GM23338 (cell line): ENCODE measurements at regions not wholly inside any gene's neighbourhood (a gene's known extent, or its start where the extent isn't known, plus 50 kb on each side); places are given as distances from the start of the nearest gene placed in this dataset.

Source experiments
- ATAC-seq: fragments of 200-7000 bp; cut with Tn5 transposase; 3 replicates; pipeline ENCODE4 v1.9.1; 2020
- DNase-seq: peaks from one replicate; pipeline ENCODE4 v3.0.0-alpha.2; 2015; ENCODE audit warnings: low spot score
- H2AFZ ChIP-seq: fragments of 200-600 bp; sonication (generic); 2 replicates; pipeline ENCODE4 v1.8.0; 2016; ENCODE audit warnings: antibody characterized with exemption, mild to moderate bottlenecking, moderate library complexity
- H3F3A ChIP-seq: fragments of 200-600 bp; sonication (generic); replicated peaks from 2 replicates; pipeline ENCODE4 v1.8.0; 2017; ENCODE audit warnings: antibody characterized with exemption, mixed run types, low read depth
- H3K27ac ChIP-seq: fragments of 200-600 bp; sonication (generic); 2 replicates; pipeline ENCODE4 v1.6.1; 2016; ENCODE audit warnings: low read depth
- H3K27me3 ChIP-seq: fragments of 200-600 bp; sonication (generic); 2 replicates; pipeline ENCODE4 v1.8.0; 2016; ENCODE audit warnings: mild to moderate bottlenecking, mixed run types, moderate library complexity; ENCODE audit not compliant: insufficient read depth
- H3K36me3 ChIP-seq: fragments of 200-600 bp; sonication (generic); 2 replicates; pipeline ENCODE4 v1.8.0; 2016; ENCODE audit warnings: mild to moderate bottlenecking; ENCODE audit not compliant: insufficient read depth
- H3K4me1 ChIP-seq: fragments of 200-600 bp; sonication (generic); 2 replicates; pipeline ENCODE4 v1.8.0; 2016; ENCODE audit warnings: mild to moderate bottlenecking, moderate library complexity; ENCODE audit not compliant: insufficient read depth
- H3K4me2 ChIP-seq: fragments of 200-600 bp; sonication (generic); 2 replicates; pipeline ENCODE4 v1.7.1; 2017; ENCODE audit warnings: mixed run types
- H3K4me3 ChIP-seq: fragments of 200-600 bp; sonication (generic); 2 replicates; pipeline ENCODE4 v1.6.1; 2016; ENCODE audit warnings: mixed run types
- H3K79me2 ChIP-seq: fragments of 200-600 bp; sonication (generic); replicated peaks from 2 replicates; pipeline ENCODE4 v1.8.0; 2017; ENCODE audit warnings: mild to moderate bottlenecking; ENCODE audit not compliant: insufficient read depth
- H3K9me2 ChIP-seq: fragments of 200-600 bp; sonication (generic); 2 replicates; pipeline ENCODE4 v1.8.0; 2017; ENCODE audit not compliant: insufficient read depth
- H4K20me1 ChIP-seq: fragments of 200-600 bp; sonication (generic); replicated peaks from 2 replicates; pipeline ENCODE4 v1.8.0; 2017; ENCODE audit warnings: mild to moderate bottlenecking; ENCODE audit not compliant: insufficient read depth
- H3K27ac Mint-ChIP-seq: 2 replicates; pipeline ENCODE4 v1.8.0; 2020; ENCODE audit warnings: inconsistent platforms, mild to moderate bottlenecking, moderate library complexity, mixed read lengths
- H3K27me3 Mint-ChIP-seq: 3 replicates; pipeline ENCODE4 v1.8.0; 2022; ENCODE audit warnings: low read depth, mild to moderate bottlenecking, moderate library complexity, mixed read lengths, inconsistent platforms; ENCODE audit not compliant: insufficient read depth, poor library complexity
- H3K36me3 Mint-ChIP-seq: 3 replicates; pipeline ENCODE4 v1.8.0; 2021; ENCODE audit warnings: low read depth, mild to moderate bottlenecking, inconsistent platforms, moderate library complexity, mixed read lengths
- H3K4me1 Mint-ChIP-seq: 3 replicates; pipeline ENCODE4 v1.8.0; 2020; ENCODE audit warnings: mild to moderate bottlenecking, inconsistent platforms, mixed read lengths
- H3K4me3 Mint-ChIP-seq: 3 replicates; pipeline ENCODE4 v1.8.0; 2021; ENCODE audit warnings: moderate library complexity, mild to moderate bottlenecking, inconsistent platforms, mixed read lengths
- H3K9me3 Mint-ChIP-seq: 3 replicates; pipeline ENCODE4 v1.8.0; 2020; ENCODE audit warnings: moderate library complexity, mild to moderate bottlenecking, inconsistent platforms, mixed read lengths
- EZH2 ChIP-seq: fragments of 200-600 bp; sonication (generic); IDR thresholded peaks from one replicate; pipeline ENCODE4 v1.8.0; 2017; ENCODE audit warnings: antibody characterized with exemption, mild to moderate bottlenecking, low read depth; ENCODE audit not compliant: unreplicated experiment
- EZH2phosphoT487 ChIP-seq: fragments of 200-600 bp; sonication (generic); IDR thresholded peaks from one replicate; pipeline ENCODE4 v1.8.1; 2018; ENCODE audit warnings: antibody characterized with exemption; ENCODE audit not compliant: unreplicated experiment
- JUNB ChIP-seq: IDR thresholded peaks from one replicate; pipeline ENCODE4 v1.6.1; 2016; ENCODE audit warnings: antibody characterized with exemption; ENCODE audit not compliant: unreplicated experiment
- STAT1 ChIP-seq: IDR thresholded peaks from one replicate; pipeline ENCODE4 v1.6.1; 2016; ENCODE audit warnings: antibody characterized with exemption; ENCODE audit not compliant: unreplicated experiment
- ZNF114 ChIP-seq: fragments of 250-450 bp; sonication (Bioruptor Pico); IDR thresholded peaks from 2 replicates; pipeline ENCODE4 v1.5.0; 2020; ENCODE audit warnings: mild to moderate bottlenecking, moderate library complexity
- ZNF331 ChIP-seq: fragments of 250-450 bp; sonication (Bioruptor Pico); IDR thresholded peaks from 2 replicates; pipeline ENCODE4 v1.5.0; 2020; ENCODE audit warnings: low read depth, mild to moderate bottlenecking, moderate library complexity
- TF ChIP-seq, protein P1 (sequence below), 2 experiments: fragments of 200-600 bp in 1 of 2; sonication (generic) in 1 of 2; conservative IDR thresholded peaks; 2 replicates each; pipeline versions ENCODE4 v1.5.1 to v1.6.1; 2016 to 2017; ENCODE audit warnings: antibody characterized with exemption in 2 of 2, low read depth in 2 of 2, mild to moderate bottlenecking in 2 of 2, moderate library complexity in 1 of 2
- TF ChIP-seq, protein P2 (sequence below): IDR thresholded peaks from one replicate; pipeline ENCODE4 v1.6.1; 2018; ENCODE audit warnings: antibody characterized with exemption; ENCODE audit not compliant: unreplicated experiment
- TF ChIP-seq, protein P3 (sequence below): fragments of 250-450 bp; sonication (Bioruptor Pico); IDR thresholded peaks from 2 replicates; pipeline ENCODE4 v1.5.0; 2020; ENCODE audit warnings: mild to moderate bottlenecking, moderate library complexity

DNA sequence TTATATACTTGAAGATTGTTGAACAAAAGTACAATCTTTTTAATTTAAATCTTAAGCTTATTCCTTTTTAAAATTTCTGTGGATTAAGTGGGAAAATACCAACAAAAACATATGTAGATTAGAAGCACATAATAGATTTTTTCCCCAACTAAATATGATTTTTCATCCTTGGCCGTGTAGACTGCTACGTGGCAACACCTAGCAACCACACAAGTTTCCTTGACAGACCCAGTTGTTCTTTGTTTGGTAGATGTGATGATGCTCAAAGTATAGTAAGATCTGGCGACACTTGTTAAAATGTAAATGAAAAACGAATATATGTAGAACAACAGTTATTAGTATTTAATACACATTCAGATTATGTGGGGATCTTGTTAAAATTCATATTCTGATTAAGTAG lies 271.0 kb upstream of the ROBO2 start:
- Histone ChIP-seq H3K9me2 (no peaks in the 10 kb centered on the region), H4K20me1 (no peaks in the 10 kb centered on the region), H3K36me3 (no peaks in the 10 kb centered on the region), H3K4me2 (no peak overlapping the region), H3F3A (no peaks in the 10 kb centered on the region), H3K4me1 (no peaks in the 10 kb centered on the region), H2AFZ (no peak overlapping the region), H3K4me3 (no peak overlapping the region), H3K27ac (no peak overlapping the region), H3K27me3 (no peaks in the 10 kb centered on the region), H3K79me2 (no peaks in the 10 kb centered on the region)
- Mint-ChIP-seq H3K27me3 (no peaks in the 10 kb centered on the region), H3K4me1 (peaks cover 3% of the 10 kb centered on the region; the same call in 1 of the 3 replicates), H3K4me3 (no peak overlapping the region), H3K27ac (no peak overlapping the region), H3K9me3 (no peaks in the 10 kb centered on the region), H3K36me3 (no peaks in the 10 kb centered on the region)
- DNase-seq (no peak), ATAC-seq (no peak)
- TF ChIP-seq ZNF331 (CRISPR knock-in tag) (no peak), EZH2 (no peak), JUNB (no peak), EZH2phosphoT487 (no peak)
- TF ChIP-seq, protein P1, sequence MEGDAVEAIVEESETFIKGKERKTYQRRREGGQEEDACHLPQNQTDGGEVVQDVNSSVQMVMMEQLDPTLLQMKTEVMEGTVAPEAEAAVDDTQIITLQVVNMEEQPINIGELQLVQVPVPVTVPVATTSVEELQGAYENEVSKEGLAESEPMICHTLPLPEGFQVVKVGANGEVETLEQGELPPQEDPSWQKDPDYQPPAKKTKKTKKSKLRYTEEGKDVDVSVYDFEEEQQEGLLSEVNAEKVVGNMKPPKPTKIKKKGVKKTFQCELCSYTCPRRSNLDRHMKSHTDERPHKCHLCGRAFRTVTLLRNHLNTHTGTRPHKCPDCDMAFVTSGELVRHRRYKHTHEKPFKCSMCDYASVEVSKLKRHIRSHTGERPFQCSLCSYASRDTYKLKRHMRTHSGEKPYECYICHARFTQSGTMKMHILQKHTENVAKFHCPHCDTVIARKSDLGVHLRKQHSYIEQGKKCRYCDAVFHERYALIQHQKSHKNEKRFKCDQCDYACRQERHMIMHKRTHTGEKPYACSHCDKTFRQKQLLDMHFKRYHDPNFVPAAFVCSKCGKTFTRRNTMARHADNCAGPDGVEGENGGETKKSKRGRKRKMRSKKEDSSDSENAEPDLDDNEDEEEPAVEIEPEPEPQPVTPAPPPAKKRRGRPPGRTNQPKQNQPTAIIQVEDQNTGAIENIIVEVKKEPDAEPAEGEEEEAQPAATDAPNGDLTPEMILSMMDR (conservative IDR thresholded peaks at IDR 0.05; ENCODE audit: low read depth in 2 of 2), result no peak

DNA sequence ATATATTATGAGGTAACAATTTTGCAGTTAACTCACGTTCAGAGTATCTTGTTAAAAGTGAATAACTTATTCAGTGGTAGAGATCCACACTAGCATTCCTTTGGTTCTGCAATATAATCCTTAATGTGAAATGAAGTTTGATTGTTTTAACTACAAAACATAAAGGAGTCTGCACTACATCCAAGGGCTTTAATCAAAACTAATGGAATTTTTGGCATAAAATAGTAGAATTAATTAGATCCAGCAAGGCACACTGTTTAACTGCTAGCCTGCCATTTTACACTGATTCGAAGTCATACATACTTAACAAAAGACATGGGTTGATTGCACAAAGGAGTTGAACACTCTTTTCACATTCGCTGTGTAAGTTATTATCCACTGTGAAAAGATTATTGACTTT lies 263.0 kb upstream of the ROBO2 start:
- H4K20me1 ChIP-seq, result no peaks in the 10 kb centered on the region
- no peaks in the 10 kb centered on the region for H3K36me3 Mint-ChIP-seq
- H3K27ac Mint-ChIP-seq, result no peak overlapping the region
- no peak overlapping the region for H2AFZ ChIP-seq
- ATAC-seq (no peak), DNase-seq (no peak)
- no peak overlapping the region for H3K4me3 ChIP-seq
- no peaks in the 10 kb centered on the region for H3K4me1 Mint-ChIP-seq
- H3K27ac ChIP-seq, result no peak overlapping the region
- no peak overlapping the region for H3K4me2 ChIP-seq
- H3K4me3 Mint-ChIP-seq, result no peak overlapping the region
- H3K79me2 ChIP-seq, result no peaks in the 10 kb centered on the region
- no peaks in the 10 kb centered on the region for H3K4me1 ChIP-seq
- no peaks in the 10 kb centered on the region for H3K9me3 Mint-ChIP-seq
- no peaks in the 10 kb centered on the region for H3K27me3 ChIP-seq
- peaks cover 2% of the 10 kb centered on the region for H3K27me3 Mint-ChIP-seq
- no peaks in the 10 kb centered on the region for H3F3A ChIP-seq
- no peaks in the 10 kb centered on the region for H3K9me2 ChIP-seq
- H3K36me3 ChIP-seq, result no peaks in the 10 kb centered on the region
- TF ChIP-seq, protein P2, sequence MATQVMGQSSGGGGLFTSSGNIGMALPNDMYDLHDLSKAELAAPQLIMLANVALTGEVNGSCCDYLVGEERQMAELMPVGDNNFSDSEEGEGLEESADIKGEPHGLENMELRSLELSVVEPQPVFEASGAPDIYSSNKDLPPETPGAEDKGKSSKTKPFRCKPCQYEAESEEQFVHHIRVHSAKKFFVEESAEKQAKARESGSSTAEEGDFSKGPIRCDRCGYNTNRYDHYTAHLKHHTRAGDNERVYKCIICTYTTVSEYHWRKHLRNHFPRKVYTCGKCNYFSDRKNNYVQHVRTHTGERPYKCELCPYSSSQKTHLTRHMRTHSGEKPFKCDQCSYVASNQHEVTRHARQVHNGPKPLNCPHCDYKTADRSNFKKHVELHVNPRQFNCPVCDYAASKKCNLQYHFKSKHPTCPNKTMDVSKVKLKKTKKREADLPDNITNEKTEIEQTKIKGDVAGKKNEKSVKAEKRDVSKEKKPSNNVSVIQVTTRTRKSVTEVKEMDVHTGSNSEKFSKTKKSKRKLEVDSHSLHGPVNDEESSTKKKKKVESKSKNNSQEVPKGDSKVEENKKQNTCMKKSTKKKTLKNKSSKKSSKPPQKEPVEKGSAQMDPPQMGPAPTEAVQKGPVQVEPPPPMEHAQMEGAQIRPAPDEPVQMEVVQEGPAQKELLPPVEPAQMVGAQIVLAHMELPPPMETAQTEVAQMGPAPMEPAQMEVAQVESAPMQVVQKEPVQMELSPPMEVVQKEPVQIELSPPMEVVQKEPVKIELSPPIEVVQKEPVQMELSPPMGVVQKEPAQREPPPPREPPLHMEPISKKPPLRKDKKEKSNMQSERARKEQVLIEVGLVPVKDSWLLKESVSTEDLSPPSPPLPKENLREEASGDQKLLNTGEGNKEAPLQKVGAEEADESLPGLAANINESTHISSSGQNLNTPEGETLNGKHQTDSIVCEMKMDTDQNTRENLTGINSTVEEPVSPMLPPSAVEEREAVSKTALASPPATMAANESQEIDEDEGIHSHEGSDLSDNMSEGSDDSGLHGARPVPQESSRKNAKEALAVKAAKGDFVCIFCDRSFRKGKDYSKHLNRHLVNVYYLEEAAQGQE, result no peak
- TF ChIP-seq EZH2phosphoT487 (no peak), ZNF114 (CRISPR knock-in tag) (no peak), STAT1 (no peak)
- TF ChIP-seq, protein P3, sequence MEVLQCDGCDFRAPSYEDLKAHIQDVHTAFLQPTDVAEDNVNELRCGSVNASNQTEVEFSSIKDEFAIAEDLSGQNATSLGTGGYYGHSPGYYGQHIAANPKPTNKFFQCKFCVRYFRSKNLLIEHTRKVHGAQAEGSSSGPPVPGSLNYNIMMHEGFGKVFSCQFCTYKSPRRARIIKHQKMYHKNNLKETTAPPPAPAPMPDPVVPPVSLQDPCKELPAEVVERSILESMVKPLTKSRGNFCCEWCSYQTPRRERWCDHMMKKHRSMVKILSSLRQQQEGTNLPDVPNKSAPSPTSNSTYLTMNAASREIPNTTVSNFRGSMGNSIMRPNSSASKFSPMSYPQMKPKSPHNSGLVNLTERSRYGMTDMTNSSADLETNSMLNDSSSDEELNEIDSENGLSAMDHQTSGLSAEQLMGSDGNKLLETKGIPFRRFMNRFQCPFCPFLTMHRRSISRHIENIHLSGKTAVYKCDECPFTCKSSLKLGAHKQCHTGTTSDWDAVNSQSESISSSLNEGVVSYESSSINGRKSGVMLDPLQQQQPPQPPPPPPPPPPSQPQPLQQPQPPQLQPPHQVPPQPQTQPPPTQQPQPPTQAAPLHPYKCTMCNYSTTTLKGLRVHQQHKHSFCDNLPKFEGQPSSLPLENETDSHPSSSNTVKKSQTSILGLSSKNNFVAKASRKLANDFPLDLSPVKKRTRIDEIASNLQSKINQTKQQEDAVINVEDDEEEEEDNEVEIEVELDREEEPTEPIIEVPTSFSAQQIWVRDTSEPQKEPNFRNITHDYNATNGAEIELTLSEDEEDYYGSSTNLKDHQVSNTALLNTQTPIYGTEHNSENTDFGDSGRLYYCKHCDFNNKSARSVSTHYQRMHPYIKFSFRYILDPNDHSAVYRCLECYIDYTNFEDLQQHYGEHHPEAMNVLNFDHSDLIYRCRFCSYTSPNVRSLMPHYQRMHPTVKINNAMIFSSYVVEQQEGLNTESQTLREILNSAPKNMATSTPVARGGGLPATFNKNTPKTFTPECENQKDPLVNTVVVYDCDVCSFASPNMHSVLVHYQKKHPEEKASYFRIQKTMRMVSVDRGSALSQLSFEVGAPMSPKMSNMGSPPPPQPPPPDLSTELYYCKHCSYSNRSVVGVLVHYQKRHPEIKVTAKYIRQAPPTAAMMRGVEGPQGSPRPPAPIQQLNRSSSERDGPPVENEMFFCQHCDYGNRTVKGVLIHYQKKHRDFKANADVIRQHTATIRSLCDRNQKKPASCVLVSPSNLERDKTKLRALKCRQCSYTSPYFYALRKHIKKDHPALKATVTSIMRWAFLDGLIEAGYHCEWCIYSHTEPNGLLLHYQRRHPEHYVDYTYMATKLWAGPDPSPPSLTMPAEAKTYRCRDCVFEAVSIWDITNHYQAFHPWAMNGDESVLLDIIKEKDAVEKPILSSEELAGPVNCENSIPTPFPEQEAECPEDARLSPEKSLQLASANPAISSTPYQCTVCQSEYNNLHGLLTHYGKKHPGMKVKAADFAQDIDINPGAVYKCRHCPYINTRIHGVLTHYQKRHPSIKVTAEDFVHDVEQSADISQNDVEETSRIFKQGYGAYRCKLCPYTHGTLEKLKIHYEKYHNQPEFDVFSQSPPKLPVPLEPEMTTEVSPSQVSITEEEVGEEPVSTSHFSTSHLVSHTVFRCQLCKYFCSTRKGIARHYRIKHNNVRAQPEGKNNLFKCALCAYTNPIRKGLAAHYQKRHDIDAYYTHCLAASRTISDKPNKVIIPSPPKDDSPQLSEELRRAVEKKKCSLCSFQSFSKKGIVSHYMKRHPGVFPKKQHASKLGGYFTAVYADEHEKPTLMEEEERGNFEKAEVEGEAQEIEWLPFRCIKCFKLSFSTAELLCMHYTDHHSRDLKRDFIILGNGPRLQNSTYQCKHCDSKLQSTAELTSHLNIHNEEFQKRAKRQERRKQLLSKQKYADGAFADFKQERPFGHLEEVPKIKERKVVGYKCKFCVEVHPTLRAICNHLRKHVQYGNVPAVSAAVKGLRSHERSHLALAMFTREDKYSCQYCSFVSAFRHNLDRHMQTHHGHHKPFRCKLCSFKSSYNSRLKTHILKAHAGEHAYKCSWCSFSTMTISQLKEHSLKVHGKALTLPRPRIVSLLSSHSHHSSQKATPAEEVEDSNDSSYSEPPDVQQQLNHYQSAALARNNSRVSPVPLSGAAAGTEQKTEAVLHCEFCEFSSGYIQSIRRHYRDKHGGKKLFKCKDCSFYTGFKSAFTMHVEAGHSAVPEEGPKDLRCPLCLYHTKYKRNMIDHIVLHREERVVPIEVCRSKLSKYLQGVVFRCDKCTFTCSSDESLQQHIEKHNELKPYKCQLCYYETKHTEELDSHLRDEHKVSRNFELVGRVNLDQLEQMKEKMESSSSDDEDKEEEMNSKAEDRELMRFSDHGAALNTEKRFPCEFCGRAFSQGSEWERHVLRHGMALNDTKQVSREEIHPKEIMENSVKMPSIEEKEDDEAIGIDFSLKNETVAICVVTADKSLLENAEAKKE (CRISPR knock-in tag), result no peak
